Erythroblast (primary cell): ENCODE measurements at regions not wholly inside any gene's neighbourhood (a gene's known extent, or its start where the extent isn't known, plus 50 kb on each side); places are given as distances from the start of the nearest gene placed in this dataset.
"Not testable (repeated sequence)": the region's sequence is repeated elsewhere in the genome, so short reads cannot be mapped to it uniquely, and the experiment has no call there.

Source experiments
- GATA1 ChIP-seq: IDR thresholded peaks from 2 replicates; pipeline ENCODE4 v1.6.1; 2011; ENCODE audit warnings: low read depth, mild to moderate bottlenecking, control low read depth, low read length, moderate library complexity
- POLR2A ChIP-seq: IDR thresholded peaks from 2 replicates; pipeline ENCODE4 v1.6.1; 2011; ENCODE audit warnings: mild to moderate bottlenecking, low read length

- not testable (repeated sequence) for TF ChIP-seq POLR2A, GATA1
Measured at GRCh38 chr2:13389172-13389571, 672.4 kb downstream of the TRIB2 start.
